Left kidney (tissue), 1 donor: ENCODE measurements at regions not wholly inside any gene's neighbourhood (a gene's known extent, or its start where the extent isn't known, plus 50 kb on each side); places are given as distances from the start of the nearest gene placed in this dataset.
"Not testable (repeated sequence)": the region's sequence is repeated elsewhere in the genome, so short reads cannot be mapped to it uniquely, and the experiment has no call there.

ENCODE experiments used
- DNase-seq: peaks from one replicate; pipeline ENCODE4 v3.0.0-alpha.2; 2013

- DNase-seq, result not testable (repeated sequence)
Measured at GRCh38 chrX:23458957-23459356, 124.3 kb downstream of the PTCHD1 start.

- no peak for DNase-seq
Measured at GRCh38 chrX:23465105-23465791, 130.6 kb downstream of the PTCHD1 start.

- no peak for DNase-seq
Measured at GRCh38 chrX:23465985-23466384, 131.3 kb downstream of the PTCHD1 start.

- DNase-seq, result no peak
Measured at GRCh38 chrX:23478056-23478455, 143.4 kb downstream of the PTCHD1 start.

GRCh38 chrX:23478561-23478960 lies 143.9 kb downstream of the PTCHD1 start:
- no peak for DNase-seq

- DNase-seq, result no peak
Measured at GRCh38 chrX:23482561-23482960, 147.9 kb downstream of the PTCHD1 start.

GRCh38 chrX:23483396-23483795 lies 148.7 kb downstream of the PTCHD1 start:
- DNase-seq, result no peak

- no peak for DNase-seq
Measured at GRCh38 chrX:23493941-23494374, 159.3 kb downstream of the PTCHD1 start.

- DNase-seq, result no peak
Measured at GRCh38 chrX:23494741-23495140, 160.1 kb downstream of the PTCHD1 start.

GRCh38 chrX:23497919-23498318 lies 163.3 kb downstream of the PTCHD1 start:
- DNase-seq, result no peak

GRCh38 chrX:23501974-23502373 lies 165.3 kb upstream of the PRDX4 start:
- no peak for DNase-seq

GRCh38 chrX:23503835-23504539 lies 163.3 kb upstream of the PRDX4 start:
- DNase-seq, result peak; percentile 11

GRCh38 chrX:23504540-23504884 lies 162.8 kb upstream of the PRDX4 start:
- no peak for DNase-seq

GRCh38 chrX:23504895-23505294 lies 162.4 kb upstream of the PRDX4 start:
- no peak for DNase-seq

- no peak for DNase-seq
Measured at GRCh38 chrX:23505531-23506303, 161.6 kb upstream of the PRDX4 start.

- no peak for DNase-seq
Measured at GRCh38 chrX:23509256-23509655, 158.0 kb upstream of the PRDX4 start.

GRCh38 chrX:23511793-23512192 lies 155.5 kb upstream of the PRDX4 start:
- DNase-seq, result no peak

- DNase-seq, result no peak
Measured at GRCh38 chrX:23513121-23513520, 154.2 kb upstream of the PRDX4 start.

- no peak for DNase-seq
Measured at GRCh38 chrX:23514082-23514481, 153.2 kb upstream of the PRDX4 start.

GRCh38 chrX:23515028-23515427 lies 152.3 kb upstream of the PRDX4 start:
- DNase-seq, result no peak

- not testable (repeated sequence) for DNase-seq
Measured at GRCh38 chrX:23523026-23523657, 144.2 kb upstream of the PRDX4 start.

GRCh38 chrX:23524467-23524866 lies 142.8 kb upstream of the PRDX4 start:
- no peak for DNase-seq

- no peak for DNase-seq
Measured at GRCh38 chrX:23525531-23525930, 141.8 kb upstream of the PRDX4 start.
